HG03565 (cell line): ENCODE measurements at regions not wholly inside any gene's neighbourhood (a gene's known extent, or its start where the extent isn't known, plus 50 kb on each side); places are given as distances from the start of the nearest gene placed in this dataset.
A peak's percentile ranks its signal among the peaks of the same experiment; 100 is the strongest.

Source experiments
- ATAC-seq: cut with Tn5 transposase; IDR thresholded peaks from one replicate; pipeline ENCODE4 v1.9.1; 2021; ENCODE audit warnings: mild to moderate bottlenecking, moderate library complexity; ENCODE audit not compliant: unreplicated experiment

DNA sequence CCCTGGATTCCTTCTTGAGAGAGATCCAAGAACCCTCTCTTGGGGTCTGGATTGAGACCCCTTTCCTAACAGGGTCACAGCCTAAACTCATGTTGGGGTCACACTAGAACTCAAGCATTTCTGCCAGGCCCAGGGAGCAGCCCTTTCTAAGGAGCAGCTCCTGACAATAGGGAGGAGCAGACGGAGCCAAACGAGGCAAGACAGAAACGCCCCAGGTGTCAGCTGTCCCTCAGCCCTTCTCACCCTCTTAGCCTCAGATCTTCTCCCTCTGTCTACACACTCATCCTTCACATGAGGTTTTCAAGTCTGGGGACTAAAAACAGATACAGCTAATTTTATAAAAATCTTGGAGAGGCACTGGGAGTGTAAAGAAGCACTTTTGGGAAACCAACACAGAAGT is 157.2 kb downstream of the SOCS6 start:
- no peak for ATAC-seq

DNA sequence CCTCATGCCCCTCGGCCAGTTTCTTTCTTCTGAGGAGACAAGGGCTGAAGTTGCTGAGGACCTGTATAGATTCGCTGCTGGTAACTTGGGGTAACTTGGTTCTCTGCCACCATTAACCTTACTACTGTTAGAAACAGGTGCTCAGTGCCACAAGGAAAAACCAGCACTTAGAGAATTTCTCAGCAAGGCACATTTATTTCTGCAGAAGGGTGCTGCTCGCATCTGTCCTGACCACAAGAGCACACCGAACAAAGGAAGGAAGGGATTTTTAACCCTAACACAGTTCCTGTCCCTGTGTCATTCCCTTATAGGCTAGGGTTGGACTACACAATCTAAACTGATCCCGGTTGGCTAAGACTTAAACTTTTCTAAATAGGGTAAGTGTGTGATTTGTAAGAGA is 154.1 kb downstream of the SOCS6 start:
- ATAC-seq = no peak

DNA sequence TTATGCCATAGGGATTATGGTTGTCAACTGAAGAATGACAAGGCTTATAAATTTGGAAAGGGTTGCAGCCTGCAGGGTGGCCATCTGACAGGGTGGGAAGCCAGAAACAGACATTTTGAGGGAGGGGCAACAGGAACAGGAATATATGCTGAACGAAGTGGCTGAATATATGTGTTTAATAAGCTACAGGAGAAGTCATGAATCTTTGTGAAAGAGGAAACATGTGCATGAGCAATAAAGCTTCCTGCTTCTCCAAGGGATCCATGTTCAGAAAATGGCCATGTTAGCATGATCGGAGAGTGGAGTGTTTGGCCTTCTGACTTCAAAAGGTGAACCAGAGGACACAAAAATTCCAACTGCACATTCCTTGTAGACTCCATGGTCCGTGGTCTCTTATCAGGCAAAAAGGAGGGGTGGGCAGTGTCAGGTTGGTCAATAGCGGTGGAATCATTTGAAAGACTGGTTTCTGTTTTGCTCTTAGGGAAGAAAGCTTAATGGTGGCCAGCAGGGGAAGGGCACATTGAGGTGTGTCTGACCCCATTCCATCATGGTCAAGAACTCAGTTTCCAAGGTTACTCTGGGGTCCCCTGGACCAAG is 144.1 kb downstream of the SOCS6 start:
- ATAC-seq = no peak

DNA sequence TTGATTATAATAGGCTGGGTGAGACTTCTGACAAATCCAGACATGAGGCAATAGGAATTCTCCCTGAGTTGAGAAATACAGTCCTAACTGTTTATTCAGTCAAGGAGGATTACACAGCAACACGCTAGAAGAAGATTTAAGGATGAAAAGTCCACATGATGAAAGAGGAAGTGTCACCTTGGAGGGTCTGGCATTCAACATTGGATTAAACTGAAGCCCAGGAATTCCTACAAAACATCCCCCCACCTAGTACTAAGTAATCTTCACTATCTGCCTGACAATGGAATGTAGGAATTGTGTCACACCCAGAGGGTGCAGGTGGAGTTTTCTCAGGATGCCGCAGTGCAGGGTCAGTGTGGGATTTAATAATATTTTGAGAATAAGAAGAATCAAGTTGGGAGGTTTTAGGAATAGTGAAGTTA is 142.4 kb downstream of the SOCS6 start:
- no peak for ATAC-seq

DNA sequence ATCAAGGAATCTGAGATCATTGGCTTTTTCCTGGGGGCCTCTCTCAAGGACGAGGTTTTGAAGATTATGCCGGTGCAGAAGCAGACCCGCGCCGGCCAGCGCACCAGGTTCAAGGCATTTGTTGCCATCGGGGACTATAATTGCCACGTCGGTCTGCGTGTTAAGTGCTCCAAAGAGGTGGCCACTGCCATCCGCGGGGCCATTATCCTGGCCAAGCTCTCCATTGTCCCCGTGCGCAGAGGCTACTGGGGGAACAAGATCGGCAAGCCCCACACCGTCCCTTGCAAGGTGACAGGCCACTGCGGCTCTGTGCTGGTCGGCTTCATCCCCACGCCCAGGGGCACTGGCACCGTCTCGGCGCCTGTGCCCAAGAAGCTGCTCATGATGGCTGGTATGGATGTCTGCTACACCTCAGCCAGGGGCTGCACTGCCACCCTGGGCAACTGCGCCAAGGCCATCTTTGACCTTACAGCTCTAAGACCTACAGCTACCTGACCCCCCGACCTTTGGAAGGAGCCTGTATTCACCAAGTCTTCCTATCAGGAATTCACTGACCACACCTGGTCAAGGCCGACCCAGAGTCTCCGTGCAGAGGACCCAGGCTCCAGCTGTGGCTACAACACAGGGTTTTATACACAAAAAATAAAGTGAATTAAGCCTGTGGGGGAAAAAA is 141.8 kb downstream of the SOCS6 start:
- ATAC-seq = no peak

DNA sequence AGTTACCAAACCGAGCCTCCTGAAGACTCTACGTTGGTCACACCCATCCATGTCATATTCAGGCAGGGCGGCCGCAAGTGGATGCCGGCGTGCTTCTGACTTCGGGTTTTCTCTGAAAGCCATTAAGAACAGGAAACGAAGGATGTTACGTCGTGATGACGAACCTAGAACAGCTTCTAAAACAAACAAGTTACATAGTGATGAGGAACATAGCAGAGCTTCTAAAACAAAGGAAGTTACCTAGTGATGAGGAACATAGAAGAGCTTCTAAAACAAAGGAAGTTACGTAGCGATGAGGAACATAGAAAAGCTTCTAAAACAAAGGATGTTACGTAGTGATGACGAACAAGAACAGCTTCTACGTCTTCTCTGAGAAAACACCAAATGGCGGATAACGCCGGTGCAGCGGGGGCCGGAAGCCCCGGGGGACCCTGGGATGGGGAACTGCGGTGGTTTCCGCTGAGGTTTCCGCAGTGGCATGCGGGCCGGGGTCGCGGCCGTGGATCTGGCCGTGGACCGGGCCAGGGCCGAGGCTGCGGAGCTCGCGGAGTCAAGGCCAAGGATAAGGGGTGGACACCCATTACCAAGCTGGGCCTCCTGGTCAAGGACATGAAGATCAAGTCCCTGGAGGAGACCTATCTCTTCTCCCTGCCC is 141.1 kb downstream of the SOCS6 start:
- ATAC-seq = no peak

DNA sequence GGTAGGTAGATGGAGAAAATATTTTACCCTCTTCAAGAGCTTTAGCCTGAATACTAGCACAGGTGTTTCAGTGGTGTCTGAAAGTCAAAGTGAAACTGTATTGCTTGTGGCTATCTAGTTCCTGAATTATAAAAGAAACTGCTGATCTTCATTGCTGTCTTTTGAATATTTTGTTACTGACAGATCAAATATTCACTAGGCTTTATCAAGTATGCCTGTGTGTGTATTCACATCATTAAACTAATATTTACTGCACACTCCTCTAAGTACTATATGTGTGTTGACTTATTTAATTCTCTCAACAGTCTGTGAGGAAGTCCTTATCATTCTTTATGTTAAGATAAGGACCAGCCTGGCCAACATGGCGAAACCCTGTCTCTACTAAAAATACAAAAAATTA is 139.6 kb downstream of the SOCS6 start:
- ATAC-seq = peak; percentile 100

DNA sequence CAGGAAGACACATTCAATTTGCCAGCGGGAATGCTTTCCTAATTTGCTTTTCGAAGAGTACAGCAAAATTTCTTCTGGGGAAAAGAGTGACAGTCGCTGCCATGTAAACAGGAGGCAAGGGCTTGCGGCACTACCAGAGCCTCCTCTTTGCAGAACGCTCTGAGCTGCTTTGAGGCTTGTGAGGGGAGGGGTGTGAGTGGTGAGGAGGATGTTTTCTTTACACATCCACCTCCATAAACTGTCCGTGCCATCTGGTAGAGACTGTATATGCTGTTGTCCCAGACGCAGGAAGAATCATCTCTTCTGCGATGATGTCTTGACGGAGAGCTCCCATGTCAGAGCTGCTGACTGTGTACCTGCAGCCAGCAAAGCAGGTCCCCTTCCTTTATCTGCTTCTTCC is 138.0 kb downstream of the SOCS6 start:
- ATAC-seq = no peak

DNA sequence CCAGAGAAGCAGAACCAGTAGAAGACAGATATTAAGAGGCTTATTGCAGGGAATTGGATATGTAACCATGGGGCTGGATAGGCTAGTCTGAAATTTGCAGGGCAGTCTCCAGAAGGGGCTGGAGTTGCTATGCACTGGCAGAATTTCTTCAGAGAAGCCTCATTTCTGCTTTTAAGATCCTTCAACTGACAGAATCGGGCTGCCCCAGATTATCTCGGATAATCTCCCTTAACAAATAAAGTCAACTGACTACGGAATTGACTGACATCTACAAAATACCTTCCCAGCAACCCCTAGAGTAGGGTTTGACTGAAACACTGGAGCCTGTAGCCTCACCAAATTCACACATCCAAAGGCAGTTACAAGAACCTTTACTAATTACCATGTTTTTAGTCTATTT is 136.4 kb downstream of the SOCS6 start:
- no peak for ATAC-seq

DNA sequence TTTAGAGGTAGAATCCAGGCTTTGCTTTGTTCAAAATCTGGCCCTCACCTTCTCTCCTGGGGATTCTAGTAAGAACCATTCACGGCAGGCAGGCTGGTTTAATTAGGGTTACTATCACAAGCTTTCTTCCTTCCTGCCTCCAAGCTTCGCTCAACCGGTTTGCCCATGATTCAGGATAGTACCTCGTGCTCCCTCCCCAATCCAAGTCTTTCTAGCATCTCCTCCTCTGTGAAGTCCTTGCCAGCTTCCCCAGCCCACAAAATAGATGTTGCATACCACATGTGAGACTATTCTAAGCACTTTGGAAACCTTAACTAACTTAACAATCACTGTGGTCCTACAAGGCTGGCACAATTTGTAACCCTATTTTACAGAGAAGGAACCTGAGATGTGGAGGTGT is 135.1 kb downstream of the SOCS6 start:
- no peak for ATAC-seq

DNA sequence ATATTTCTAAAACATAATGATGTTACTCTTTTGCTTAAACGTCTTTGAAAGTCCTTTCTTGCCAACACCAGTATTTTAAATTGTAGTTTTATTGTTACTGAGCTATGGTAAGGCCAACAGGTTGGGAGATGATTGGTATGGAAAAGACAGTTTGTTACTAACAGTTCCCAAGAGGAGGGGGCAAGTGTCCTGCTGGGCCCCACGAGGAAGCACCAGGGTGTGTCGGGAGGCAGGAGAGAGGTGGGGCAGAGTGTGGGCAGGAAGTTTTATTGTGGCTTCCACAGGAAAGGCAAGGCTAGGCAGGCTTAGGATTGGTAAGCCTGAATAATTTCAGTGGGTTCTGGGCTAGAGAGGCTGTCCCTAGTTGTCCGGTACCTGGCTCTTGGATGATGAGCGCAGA is 134.3 kb downstream of the SOCS6 start:
- ATAC-seq = no peak

DNA sequence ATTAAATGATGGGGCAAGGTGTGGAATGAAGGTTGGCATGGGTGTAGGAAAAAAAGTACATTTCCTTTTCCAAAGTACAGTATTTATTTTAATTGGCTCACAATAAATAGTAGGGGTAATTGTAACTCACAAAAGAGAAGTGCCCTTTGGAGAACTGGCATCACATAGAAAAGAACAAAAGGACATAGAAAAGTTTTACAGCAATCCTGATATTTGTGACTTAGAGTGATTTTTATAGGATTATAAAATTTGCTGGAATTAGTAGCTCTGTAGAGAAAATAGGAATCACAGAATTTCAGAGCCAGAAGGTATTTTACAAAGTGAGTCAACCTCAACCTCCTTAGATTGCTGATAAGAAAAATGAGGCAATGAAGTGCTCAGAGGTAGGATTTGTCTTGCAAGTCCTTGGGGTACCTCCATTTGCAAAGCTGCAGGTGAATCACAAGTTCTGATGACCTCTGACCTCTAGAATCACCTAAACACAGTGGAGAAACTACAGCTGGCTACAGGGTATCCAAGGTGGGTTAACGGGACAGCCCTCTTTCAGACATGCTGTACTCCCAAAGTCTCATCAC is 133.6 kb downstream of the SOCS6 start:
- ATAC-seq = no peak

DNA sequence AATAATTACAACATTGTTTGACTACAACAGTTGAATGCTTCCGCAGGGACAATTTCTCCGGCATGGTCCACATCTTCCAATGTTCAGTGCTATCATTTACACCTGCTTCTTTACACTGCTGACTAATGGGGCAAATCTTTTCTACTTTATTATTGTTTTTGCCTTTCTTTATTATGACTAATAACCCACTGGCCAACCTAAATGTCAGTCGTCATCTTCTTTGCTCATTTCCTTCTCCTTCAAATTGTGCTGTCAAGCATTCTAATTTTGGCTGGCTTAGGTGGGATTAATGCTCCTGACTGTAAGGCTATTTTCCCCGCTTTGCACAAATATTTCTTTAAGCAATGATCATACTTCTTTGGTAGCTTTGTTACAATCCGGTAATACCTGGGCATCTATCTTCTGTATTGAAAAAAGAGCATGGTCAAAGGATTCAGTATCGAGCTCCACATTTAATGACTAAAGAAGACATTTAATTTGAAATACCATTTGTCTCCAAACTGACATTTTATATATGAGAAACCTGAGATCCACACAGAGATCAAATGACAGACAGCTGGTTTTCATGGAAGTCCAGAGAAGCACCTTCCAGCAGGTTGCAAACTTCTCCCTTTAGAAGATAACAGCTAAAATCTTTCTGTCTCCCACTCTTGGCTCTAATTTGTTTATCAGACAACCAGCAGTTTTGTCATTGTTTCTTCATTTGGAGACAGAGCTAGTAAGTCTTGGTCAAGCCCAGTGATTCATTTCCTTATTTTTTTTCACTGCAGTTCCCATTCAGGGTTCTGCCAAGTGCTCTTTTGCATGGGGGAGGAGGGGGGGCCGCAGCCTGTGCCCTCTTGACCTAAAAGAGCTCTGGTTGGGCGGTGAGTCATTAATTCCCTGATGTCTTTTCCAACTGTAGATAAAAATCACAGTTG is 132.9 kb downstream of the SOCS6 start:
- no peak for ATAC-seq

DNA sequence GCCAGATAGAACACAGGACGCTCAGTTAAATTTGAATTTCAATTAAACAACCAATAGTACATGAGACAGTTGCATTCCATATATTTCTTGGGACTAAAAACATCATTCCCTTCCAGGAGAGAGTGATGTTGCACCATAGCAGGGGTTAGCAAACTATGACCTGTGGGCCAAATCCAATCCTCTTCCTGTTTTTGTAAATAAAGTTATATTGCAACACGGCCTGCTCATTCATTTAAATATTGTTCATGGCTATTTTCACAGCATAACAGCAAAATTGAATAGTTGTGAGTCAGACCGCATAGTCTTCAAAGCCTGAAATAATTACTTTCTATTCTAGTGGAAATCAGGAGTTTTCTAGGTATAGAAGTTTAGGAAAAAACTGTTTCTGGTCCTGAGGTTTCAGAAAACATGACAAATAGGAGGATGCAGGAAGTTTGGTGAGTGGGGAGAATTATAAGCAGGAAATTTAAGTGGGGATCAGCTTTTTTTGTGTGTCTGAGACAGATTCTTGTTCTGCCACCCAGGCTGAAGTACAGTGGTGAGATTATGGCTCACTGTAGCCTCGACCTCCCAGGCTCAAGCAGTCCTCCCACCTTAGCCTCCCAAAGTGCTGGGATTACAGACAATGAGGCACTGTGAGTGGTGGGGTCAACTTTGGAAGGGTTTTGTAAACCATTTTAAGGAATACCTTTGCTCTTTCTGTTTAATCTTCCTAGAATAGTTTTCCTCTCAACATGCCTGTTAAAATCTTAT is 131.5 kb downstream of the SOCS6 start:
- no peak for ATAC-seq

DNA sequence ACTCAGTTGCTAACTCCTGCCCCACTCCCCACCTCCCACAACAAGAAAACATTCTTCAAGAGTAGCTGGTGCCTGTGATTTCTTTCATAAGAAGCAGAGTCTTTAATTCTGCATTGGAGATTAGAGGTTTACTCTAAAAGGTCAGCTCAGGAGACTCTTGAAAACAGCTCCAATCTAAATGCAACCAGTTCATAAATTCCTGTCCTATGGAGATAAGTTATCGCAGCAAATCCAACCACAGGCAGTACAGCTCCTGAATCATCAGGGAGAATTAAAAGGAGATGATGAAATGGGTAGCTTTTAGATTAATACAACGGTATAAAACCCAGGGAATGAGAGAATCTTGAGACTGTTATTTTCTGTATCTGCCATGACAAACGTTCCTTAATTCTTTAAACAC is 130.7 kb downstream of the SOCS6 start:
- ATAC-seq = no peak

DNA sequence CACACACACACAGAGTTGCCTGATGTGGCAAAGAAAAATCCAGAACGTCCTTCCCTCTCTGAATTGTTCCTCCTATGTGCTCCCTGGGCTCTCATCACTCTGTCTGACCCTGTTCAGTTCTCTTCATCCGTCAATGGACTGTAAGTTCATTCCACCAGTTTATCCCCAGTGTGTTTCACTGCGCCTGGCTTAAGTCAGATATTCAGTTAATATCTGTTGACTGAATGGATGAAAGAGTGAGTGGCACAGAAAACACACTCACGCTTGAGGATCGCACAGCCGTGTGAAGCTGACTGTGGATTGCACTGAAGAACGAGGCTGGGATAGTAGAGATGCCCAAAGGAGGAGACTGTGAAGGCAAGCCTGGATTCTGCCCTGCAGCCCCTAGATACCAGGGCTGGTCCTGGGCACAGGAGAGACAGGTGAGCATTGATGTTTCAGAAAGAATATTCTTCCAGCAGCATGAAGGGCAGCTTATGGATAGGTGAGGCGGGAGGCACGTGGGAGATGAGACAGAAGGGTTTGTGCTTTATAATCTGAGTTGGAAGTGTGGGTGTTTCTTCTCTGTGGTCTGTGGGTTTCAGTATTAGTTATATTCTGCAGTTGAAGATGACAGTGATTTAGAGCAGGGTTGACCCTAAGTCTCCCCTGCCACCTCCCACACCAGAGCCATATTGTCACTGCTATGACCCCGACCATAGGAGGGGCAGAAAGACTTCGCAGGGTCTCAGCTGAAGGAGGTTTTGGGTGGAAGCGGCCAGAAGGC is 129.9 kb downstream of the SOCS6 start:
- peak; percentile 99 for ATAC-seq

DNA sequence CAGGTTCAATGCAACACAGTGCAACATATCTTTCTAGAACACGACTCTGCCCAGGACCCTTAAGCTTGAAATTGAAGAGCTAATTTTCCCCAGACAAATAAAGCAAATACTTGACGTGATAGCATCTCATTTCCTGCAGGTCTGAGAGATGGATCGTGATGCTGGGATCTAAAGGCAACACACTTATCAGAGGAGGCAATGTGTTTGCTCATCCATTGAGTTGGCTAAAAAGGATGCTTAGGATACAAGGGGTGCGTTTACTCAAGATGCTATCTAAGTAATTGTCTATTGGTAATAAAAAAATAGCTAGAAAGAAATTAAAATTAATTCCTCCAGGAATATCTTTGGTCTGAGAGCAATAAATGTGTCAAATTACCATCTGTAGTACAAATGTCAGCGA is 129.0 kb downstream of the SOCS6 start:
- ATAC-seq = no peak

DNA sequence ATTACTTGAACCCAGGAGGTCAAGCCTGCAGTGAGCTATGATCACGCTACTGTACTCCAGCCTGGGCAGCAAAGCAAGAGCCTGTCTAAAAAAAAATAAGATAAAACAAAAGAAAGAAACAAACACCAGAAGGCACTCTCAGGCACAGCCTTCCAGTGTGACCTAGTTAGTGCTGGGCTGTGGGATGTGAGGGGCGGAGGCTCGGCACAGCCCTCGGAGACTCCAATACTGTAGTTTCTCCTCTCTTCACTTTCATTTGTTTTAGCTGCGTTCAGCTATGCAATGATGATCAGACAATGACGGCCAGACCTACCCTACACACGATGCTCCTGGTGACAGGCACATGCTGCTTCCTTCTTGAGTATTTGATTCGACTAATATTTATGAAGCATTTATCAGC is 127.7 kb downstream of the SOCS6 start:
- no peak for ATAC-seq

DNA sequence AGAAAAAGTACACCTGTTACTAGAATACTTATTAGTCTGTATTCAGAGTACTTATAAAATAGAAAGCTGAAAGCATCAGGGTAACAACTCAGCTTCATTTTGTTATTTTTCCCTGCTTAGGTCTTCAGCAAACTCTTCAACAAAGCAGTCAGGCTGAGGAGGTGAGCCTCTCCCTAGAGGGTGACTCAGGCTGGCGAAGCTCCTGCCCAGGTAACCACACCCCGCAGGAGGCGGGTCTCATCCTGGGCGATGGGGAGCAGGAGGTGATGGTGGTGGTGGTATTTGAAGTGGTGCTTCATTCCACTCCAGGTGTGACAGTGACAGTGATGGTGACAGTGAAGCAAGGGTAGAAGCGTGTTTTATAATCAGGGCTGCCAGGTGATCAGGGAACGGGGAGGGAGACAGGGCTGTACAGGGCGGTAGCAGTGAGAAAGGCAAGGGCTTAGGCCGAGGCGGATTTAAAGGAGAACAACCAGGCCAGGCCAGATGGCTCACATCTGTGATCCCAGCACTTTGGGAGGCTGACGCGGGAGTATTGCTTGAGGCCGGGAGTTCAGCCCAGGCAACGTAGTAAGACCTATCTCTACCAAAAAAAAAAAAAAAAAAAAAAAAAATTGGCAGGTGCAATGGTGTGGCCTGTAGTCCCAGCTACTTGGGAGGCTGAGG is 127.1 kb downstream of the SOCS6 start:
- ATAC-seq = no peak
